ENCODE measurements at regions not wholly inside any gene's neighbourhood (a gene's known extent, or its start where the extent isn't known, plus 50 kb on each side); places are given as distances from the start of the nearest gene placed in this dataset.

GRCh38 chr18:67354091-67354490 is 162.4 kb downstream of the DSEL start:
- Histone ChIP-seq H2AK5ac (ENCODE audit: low read length, severe bottlenecking) (no peak overlapping the region), H2BK120ac (ENCODE audit: low read depth, low read length) (no peak overlapping the region), H3K79me1 (replicated peaks; ENCODE audit: low read length, poor library complexity, severe bottlenecking) (no peaks in the 10 kb centered on the region), H4K91ac (ENCODE audit: low read length) (no peak overlapping the region), H4K8ac (ENCODE audit: low read length) (no peak overlapping the region), H2AFZ (ENCODE audit: low read depth, low read length) (no peak overlapping the region), H3K4me3 (ENCODE audit: insufficient read depth in 1 of 2, low read depth in 1 of 2, low read length in 2 of 2) (no peak overlapping the region), H3K4ac (ENCODE audit: low read depth in 1 of 2, low read length in 2 of 2) (no peak overlapping the region), H3K23ac (ENCODE audit: low read length in 2 of 2) (no peak overlapping the region), H3K9ac (ENCODE audit: low read length) (no peak overlapping the region), H2BK12ac (ENCODE audit: low read length in 2 of 2) (peak overlapping the region in 1 of 2 experiments; percentile 37), H3K27me3 (ENCODE audit: control insufficient read depth in 1 of 2, insufficient read depth in 1 of 2, low read length in 2 of 2) (no peaks in the 10 kb centered on the region), H3K18ac (ENCODE audit: low read depth in 1 of 2, low read length in 2 of 2) (no peak overlapping the region), H3K4me1 (ENCODE audit: control insufficient read depth, insufficient read depth, low read depth, low read length) (no peaks in the 10 kb centered on the region), H2BK15ac (ENCODE audit: low read depth, poor library complexity, severe bottlenecking) (no peak overlapping the region), H3K27ac (ENCODE audit: low read length, poor library complexity, severe bottlenecking) (no peak overlapping the region), H3K36me3 (ENCODE audit: control insufficient read depth in 1 of 2, insufficient read depth in 2 of 2, low read depth in 1 of 2, low read length in 2 of 2) (no peaks in the 10 kb centered on the region), H2BK5ac (ENCODE audit: low read depth, low read length, poor library complexity, severe bottlenecking) (no peak overlapping the region), H3K14ac (ENCODE audit: low read length in 2 of 2) (no peak overlapping the region), H3K4me2 (ENCODE audit: low read length, poor library complexity, severe bottlenecking) (no peak overlapping the region), H3K9me3 (ENCODE audit: control insufficient read depth, low read length) (no peaks in the 10 kb centered on the region)
- WGBS = 0% methylated on average over 1 of the region's 1 CpG
- no peak for DNase-seq

DNA sequence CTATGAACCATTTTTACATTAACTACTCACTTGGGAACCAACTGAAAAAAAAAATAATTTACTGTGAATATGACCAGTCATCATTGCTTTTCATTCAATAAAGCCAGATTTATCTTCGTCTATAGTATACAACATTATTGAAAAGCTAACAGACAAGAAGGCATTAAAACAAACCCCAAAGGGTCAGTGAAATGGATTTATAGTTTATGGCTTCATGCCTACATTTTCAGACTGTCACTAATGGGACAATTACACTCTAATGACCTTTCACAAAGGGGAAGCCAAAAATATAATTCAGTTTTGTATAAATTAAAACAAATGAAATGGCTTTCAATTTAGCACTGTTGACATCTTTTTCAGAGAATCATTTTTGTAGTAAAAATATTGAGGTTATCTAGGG is 169.1 kb downstream of the DSEL start:
- Histone ChIP-seq H2BK5ac (ENCODE audit: low read depth, low read length, poor library complexity, severe bottlenecking) (no peak overlapping the region), H3K4me1 (ENCODE audit: control insufficient read depth, insufficient read depth, low read depth, low read length) (no peaks in the 10 kb centered on the region), H3K4me2 (ENCODE audit: low read length, poor library complexity, severe bottlenecking) (no peak overlapping the region), H3K18ac (ENCODE audit: low read depth in 1 of 2, low read length in 2 of 2) (no peak overlapping the region), H2AK5ac (ENCODE audit: low read length, severe bottlenecking) (no peak overlapping the region), H3K4ac (ENCODE audit: low read depth in 1 of 2, low read length in 2 of 2) (no peak overlapping the region), H3K14ac (ENCODE audit: low read length in 2 of 2) (no peak overlapping the region), H3K4me3 (ENCODE audit: insufficient read depth in 1 of 2, low read depth in 1 of 2, low read length in 2 of 2) (no peak overlapping the region), H2AFZ (ENCODE audit: low read depth, low read length) (no peak overlapping the region), H3K27ac (ENCODE audit: low read length, poor library complexity, severe bottlenecking) (no peak overlapping the region), H2BK15ac (ENCODE audit: low read depth, poor library complexity, severe bottlenecking) (no peak overlapping the region), H4K8ac (ENCODE audit: low read length) (no peak overlapping the region), H3K23ac (ENCODE audit: low read length in 2 of 2) (no peak overlapping the region), H3K27me3 (ENCODE audit: control insufficient read depth in 1 of 2, insufficient read depth in 1 of 2, low read length in 2 of 2) (no peaks in the 10 kb centered on the region), H3K9ac (ENCODE audit: low read length) (no peak overlapping the region), H2BK120ac (ENCODE audit: low read depth, low read length) (no peak overlapping the region), H3K9me3 (ENCODE audit: control insufficient read depth, low read length) (no peaks in the 10 kb centered on the region), H2BK12ac (ENCODE audit: low read length in 2 of 2) (no peak overlapping the region), H4K91ac (ENCODE audit: low read length) (no peak overlapping the region), H3K36me3 (ENCODE audit: control insufficient read depth in 1 of 2, insufficient read depth in 2 of 2, low read depth in 1 of 2, low read length in 2 of 2) (no peaks in the 10 kb centered on the region), H3K79me1 (replicated peaks; ENCODE audit: low read length, poor library complexity, severe bottlenecking) (no peaks in the 10 kb centered on the region)
- no peak for DNase-seq
- no CpG with 5 or more reads among the region's 1 CpG for WGBS

DNA sequence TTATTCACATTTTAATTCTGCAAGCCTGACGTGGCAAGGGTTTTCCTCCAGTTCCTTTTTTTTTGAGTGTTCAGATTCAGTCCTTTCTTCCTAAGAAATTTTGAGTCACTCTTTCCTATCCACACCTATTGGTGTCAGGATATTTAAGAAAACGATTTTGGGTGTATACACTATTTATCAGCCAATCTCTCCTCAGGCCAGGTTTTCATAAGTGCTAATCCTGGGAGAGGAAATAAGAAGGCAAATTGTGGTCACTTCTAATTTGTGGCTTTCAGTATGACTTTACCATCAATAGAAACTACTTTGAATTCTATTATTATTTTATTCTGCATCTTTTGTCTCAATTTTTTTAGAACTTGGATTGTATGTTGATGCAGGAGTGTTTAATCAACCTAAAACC is 174.4 kb downstream of the DSEL start:
- Histone ChIP-seq H3K14ac (ENCODE audit: low read length in 2 of 2) (no peak overlapping the region), H3K4me2 (ENCODE audit: low read length, poor library complexity, severe bottlenecking) (no peak overlapping the region), H2BK120ac (ENCODE audit: low read depth, low read length) (no peak overlapping the region), H3K18ac (ENCODE audit: low read depth in 1 of 2, low read length in 2 of 2) (no peak overlapping the region), H3K79me1 (replicated peaks; ENCODE audit: low read length, poor library complexity, severe bottlenecking) (no peaks in the 10 kb centered on the region), H3K27me3 (ENCODE audit: control insufficient read depth in 1 of 2, insufficient read depth in 1 of 2, low read length in 2 of 2) (no peaks in the 10 kb centered on the region), H3K4me1 (ENCODE audit: control insufficient read depth, insufficient read depth, low read depth, low read length) (peaks cover 1% of the 10 kb centered on the region), H2BK5ac (ENCODE audit: low read depth, low read length, poor library complexity, severe bottlenecking) (no peak overlapping the region), H3K4me3 (ENCODE audit: insufficient read depth in 1 of 2, low read depth in 1 of 2, low read length in 2 of 2) (no peak overlapping the region), H3K4ac (ENCODE audit: low read depth in 1 of 2, low read length in 2 of 2) (no peak overlapping the region), H3K23ac (ENCODE audit: low read length in 2 of 2) (no peak overlapping the region), H4K8ac (ENCODE audit: low read length) (no peak overlapping the region), H3K36me3 (ENCODE audit: control insufficient read depth in 1 of 2, insufficient read depth in 2 of 2, low read depth in 1 of 2, low read length in 2 of 2) (no peaks in the 10 kb centered on the region), H3K9ac (ENCODE audit: low read length) (no peak overlapping the region), H3K27ac (ENCODE audit: low read length, poor library complexity, severe bottlenecking) (no peak overlapping the region), H2BK12ac (ENCODE audit: low read length in 2 of 2) (no peak overlapping the region), H2AFZ (ENCODE audit: low read depth, low read length) (no peak overlapping the region), H2AK5ac (ENCODE audit: low read length, severe bottlenecking) (no peak overlapping the region), H4K91ac (ENCODE audit: low read length) (no peak overlapping the region), H2BK15ac (ENCODE audit: low read depth, poor library complexity, severe bottlenecking) (no peak overlapping the region), H3K9me3 (ENCODE audit: control insufficient read depth, low read length) (peaks cover 7% of the 10 kb centered on the region)
- 80% methylated on average over 1 of the region's 2 CpGs for WGBS
- no peak for DNase-seq

DNA sequence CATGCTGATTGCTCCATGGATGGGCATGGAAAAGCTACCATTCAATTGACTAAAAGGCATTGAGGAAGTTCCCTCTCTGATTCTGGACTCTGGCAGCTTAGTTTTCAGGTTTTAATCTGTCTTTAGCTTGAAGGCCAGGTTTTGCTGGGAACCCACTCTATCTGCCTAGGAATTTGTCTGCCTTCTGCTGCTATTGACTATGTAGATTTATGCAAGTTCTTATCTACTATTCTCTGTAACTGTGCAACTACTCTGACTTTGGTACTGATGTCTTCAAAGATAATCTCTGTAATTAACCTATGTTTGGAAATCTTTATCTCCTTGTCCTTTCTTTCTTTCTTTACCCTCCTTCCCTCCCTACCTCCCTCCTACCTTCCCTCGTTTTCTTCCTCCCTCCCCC is 178.8 kb downstream of the DSEL start:
- H3K23ac ChIP-seq (ENCODE audit: low read length in 2 of 2) = no peak overlapping the region
- no peak overlapping the region for H3K27ac ChIP-seq (ENCODE audit: low read length, poor library complexity, severe bottlenecking)
- no peak overlapping the region for H4K91ac ChIP-seq (ENCODE audit: low read length)

More for the DNA sequence above, 178.8 kb downstream of the DSEL start:
- no peak overlapping the region for H2AK5ac ChIP-seq (ENCODE audit: low read length, severe bottlenecking)
- peaks cover 14% of the 10 kb centered on the region for H3K9me3 ChIP-seq (ENCODE audit: control insufficient read depth, low read length)
- H3K4me2 ChIP-seq (ENCODE audit: low read length, poor library complexity, severe bottlenecking) = no peak overlapping the region
- no peak overlapping the region for H2BK5ac ChIP-seq (ENCODE audit: low read depth, low read length, poor library complexity, severe bottlenecking)
- no peak overlapping the region for H2AFZ ChIP-seq (ENCODE audit: low read depth, low read length)
- no peaks in the 10 kb centered on the region for H3K27me3 ChIP-seq (ENCODE audit: control insufficient read depth in 1 of 2, insufficient read depth in 1 of 2, low read length in 2 of 2)
- H3K9ac ChIP-seq (ENCODE audit: low read length) = no peak overlapping the region
- H3K18ac ChIP-seq (ENCODE audit: low read depth in 1 of 2, low read length in 2 of 2) = no peak overlapping the region
- H3K4ac ChIP-seq (ENCODE audit: low read depth in 1 of 2, low read length in 2 of 2) = no peak overlapping the region
- no peak overlapping the region for H4K8ac ChIP-seq (ENCODE audit: low read length)
- H3K79me1 ChIP-seq (replicated peaks; ENCODE audit: low read length, poor library complexity, severe bottlenecking) = no peaks in the 10 kb centered on the region
- H3K36me3 ChIP-seq (ENCODE audit: control insufficient read depth in 1 of 2, insufficient read depth in 2 of 2, low read depth in 1 of 2, low read length in 2 of 2) = no peaks in the 10 kb centered on the region
- no peak overlapping the region for H2BK120ac ChIP-seq (ENCODE audit: low read depth, low read length)
- H3K4me3 ChIP-seq (ENCODE audit: insufficient read depth in 1 of 2, low read depth in 1 of 2, low read length in 2 of 2) = no peak overlapping the region
- 0% methylated on average over 1 of the region's 1 CpG for WGBS
- DNase-seq = no peak
- H2BK12ac ChIP-seq (ENCODE audit: low read length in 2 of 2) = no peak overlapping the region
- peaks cover 2% of the 10 kb centered on the region for H3K4me1 ChIP-seq (ENCODE audit: control insufficient read depth, insufficient read depth, low read depth, low read length)
- no peak overlapping the region for H2BK15ac ChIP-seq (ENCODE audit: low read depth, poor library complexity, severe bottlenecking)
- H3K14ac ChIP-seq (ENCODE audit: low read length in 2 of 2) = no peak overlapping the region

All from mesenchymal stem cell (in vitro differentiated cells and primary cell).